Fibroblast of peridontal ligament (primary cell): ENCODE measurements at regions not wholly inside any gene's neighbourhood (a gene's known extent, or its start where the extent isn't known, plus 50 kb on each side); places are given as distances from the start of the nearest gene placed in this dataset.
A peak's percentile ranks its signal among the peaks of the same experiment; 100 is the strongest.
"Not testable (repeated sequence)": the region's sequence is repeated elsewhere in the genome, so short reads cannot be mapped to it uniquely, and the experiment has no call there.

Source experiments
- DNase-seq: peaks from one replicate; pipeline ENCODE4 v3.0.0-alpha.2; 2010; ENCODE audit errors: extremely low read depth

DNA sequence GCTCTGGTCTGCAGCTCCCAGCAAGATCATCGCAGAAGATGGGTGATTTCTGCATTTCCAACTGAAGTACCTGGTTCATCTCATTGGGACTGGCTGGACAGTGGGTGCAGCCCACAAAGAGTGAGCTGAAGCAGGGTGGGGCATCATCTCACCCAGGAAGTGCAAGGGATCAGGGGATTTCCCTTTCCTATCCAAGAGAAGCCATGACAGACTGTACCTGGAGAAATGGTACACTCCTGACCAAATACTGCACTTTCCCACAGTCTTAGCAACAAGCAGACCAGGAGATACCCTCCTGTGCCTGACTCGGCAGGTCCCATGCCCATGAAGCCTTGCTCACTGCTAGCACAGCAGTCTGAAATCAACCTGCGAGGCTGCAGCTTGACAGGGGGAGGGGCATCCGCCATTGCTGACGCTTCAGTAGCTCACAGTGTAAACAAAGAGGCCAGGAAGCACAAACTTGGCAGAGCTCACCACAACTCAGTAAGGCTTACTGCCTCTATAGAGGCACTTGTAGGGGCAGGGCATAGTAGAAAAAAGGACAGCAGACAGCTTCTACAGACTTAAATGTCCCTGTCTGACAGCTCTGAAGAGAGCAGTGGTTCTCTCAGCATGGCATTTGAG is 60.5 kb downstream of the AREG start:
- DNase-seq: peak; percentile 63

DNA sequence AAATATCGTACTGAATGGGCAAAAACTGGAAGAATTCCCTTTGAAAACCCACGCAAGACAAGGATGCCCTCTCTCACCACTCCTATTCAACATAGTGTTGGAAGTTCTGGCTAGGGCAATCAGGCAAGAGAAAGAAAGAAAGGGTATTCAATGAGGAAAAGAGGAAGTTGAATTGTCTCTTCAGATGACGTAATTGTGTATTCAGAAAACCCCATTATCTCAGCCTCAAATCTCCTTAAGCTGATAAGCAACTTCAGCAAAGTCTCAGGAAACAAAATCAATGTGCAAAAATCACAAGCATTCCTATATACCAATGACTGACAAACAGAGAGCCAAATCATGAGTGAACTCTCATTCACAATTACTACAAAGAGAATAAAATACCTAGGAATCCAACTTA is 64.4 kb downstream of the AREG start:
- DNase-seq: not testable (repeated sequence)

DNA sequence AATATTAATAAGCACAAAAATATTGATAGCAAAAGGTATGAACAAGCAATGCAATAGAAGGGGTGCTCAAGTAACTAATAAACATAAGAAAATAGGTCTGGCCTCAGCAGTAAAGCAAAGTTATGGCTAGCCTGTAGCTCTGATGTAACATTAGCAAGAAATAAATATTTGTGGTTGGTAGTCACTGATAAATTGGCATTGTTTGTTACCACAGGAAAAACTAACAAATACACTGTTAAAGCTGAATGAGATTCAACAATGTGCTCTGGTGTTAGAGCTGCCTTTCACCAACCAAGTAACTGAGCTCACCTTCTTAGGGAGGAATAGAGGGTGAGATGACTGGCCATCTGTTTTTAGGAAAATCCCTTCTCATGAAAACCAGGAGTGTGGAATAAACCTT is 71.4 kb downstream of the AREG start:
- no peak for DNase-seq

DNA sequence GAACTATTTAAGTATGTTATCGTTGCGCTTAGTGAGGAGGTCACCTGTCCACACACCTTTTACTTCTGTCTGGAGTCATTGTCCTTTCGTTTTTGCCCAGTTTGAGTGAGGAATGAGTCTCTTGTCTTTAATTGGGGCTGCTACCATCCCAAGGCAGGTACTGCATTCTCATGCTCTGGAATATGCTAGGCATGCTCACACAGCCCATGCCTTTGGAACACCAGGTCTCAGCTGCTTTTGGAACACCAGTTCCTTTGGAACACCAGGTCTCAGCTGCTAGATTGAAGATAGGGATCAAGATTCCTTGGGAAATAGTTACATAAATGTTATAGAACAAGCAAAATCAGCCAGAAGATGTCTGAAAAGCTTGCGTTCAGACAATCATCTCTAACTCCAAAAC is 73.1 kb downstream of the AREG start:
- DNase-seq: no peak

GRCh38 chr4:74522251-74522991 is 77.5 kb downstream of the AREG start:
- no peak for DNase-seq

GRCh38 chr4:74523096-74523495 is 78.2 kb downstream of the AREG start:
- no peak for DNase-seq

GRCh38 chr4:74524985-74525384 is 80.0 kb downstream of the AREG start:
- DNase-seq: no peak

GRCh38 chr4:74527049-74527448 is 82.1 kb downstream of the AREG start:
- no peak for DNase-seq

DNA sequence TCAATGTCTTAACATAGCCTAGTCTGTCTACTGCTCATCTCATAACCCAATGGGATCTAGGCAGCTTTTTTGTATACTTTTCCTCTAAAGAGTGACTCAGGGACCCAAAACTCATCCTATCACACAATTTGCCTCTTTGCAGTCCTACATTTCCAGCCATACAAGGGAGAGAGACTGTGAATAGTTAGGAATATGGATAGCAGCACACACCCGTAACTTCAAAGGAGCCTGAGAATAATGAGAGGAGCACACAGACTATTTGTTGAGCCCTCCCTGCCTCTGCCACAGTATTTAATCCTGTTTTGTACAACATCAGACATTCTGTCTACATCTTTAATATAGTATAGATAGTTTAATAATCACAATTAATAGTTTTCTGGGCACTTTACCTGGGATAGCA is 83.2 kb downstream of the AREG start:
- no peak for DNase-seq

DNA sequence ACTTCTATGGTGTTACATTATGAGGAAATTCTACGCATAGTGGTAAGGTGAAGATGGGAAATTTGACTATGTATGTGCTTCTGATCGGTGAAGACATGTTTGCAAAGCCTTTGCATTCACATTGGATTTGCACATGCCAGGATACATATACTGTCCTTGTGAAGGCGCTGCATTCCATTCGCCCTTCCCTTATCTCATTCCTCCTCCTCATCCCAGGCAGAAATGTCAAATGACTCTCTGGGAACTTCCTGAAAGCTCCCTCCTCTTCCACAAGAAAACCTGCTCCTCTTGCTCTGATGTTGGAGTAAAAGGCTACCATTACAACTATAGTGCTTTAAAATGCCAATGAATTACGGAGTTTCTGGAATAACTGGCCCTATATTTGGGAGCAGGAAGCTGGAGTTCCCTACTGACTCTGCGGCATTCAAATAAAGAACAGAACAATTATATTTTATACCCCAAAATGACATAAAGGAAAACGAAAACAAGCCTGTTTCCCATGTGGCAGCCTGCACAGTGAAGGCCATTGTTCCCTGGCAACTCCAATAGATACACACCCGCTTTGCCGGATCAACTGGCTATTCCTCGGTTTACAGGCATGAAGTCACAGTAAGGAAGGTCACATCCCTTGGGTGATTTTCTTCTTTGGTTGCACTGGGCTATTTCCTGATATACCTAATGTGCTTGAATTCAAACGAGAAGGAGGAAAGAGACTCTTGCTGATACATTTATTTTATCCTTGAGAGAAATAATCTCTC is 84.5 kb downstream of the AREG start:
- no peak for DNase-seq

DNA sequence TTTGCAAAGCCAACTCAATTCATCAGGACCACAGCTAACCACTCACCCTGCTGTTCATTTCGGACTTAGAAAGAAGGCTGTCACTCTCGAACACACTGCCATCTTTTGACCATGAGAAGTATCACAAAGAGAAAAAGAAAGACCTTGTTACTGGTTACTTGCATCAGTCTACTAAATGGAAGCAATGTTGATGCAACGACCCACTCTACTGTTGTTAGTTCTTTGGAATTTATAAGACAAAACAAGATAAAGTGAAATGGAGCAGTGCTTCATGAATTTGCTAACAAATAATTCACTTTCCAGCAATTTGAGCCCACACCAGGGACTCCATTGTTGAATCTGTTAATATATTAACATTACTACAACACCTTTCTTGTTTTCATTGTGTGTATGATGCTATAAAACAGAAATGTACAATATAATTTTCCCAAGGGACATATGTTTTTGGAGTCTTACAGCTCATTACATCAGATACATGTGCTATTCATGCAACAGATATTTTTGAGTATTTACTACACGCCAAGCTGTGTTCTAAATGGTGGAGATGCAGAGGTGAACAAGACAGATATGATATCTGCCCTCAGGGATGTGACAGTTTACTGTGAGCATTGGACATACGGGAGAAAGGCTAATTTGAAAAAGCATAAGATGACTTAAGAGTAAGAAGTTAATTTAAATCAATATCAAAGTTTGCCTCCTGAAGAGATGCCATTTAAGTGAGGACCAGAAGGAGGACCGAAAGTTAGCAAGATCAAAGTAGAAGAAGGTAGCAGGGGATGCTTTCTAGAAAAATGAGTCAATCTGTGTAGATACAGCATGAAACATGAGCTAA is 87.2 kb downstream of the AREG start:
- peak; percentile 99 for DNase-seq

DNA sequence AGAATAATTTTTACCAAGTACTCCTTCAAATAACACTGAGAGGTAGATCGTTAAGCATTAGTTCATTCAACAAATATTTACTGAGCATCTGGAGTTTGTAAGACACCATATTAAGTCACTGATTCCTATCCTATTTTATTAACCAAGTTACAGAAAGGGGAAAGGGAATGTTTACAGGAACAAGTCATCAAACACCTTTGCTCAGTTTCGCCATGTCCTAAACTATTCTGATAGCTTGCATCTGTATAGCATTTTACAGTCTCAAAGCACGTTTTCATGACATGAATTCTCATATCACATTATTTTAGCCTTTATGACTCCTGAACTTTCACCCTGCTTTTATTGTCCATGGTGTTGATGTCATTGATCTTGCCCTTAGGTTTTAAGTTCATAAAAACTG is 89.2 kb downstream of the AREG start:
- DNase-seq: no peak

- DNase-seq: peak; percentile 60
Measured at GRCh38 chr4:74534936-74535335, 90.0 kb downstream of the AREG start.

- no peak for DNase-seq
Measured at GRCh38 chr4:74535512-74535911, 90.6 kb downstream of the AREG start.

- peak; percentile 53 for DNase-seq
Measured at GRCh38 chr4:74536557-74536956, 91.6 kb downstream of the AREG start.

DNA sequence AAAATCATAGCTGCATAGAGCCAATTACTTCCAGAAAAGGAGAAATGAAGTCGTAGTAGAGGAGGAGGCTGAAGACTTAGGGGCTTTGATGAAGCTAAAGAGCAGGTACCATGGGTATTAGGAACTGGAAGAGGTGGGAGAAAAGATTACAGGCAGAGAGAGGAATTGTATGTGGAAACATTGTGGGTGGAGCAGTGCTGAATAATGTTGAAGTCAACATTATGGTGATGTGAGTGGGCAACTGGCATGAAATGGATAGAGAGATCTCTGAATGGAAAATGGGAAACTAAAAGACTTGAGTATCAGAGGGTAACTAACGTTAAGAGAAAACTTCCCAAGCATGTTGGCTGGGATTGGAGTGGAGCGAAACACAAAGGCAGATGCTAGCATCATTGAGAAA is 92.5 kb downstream of the AREG start:
- no peak for DNase-seq

GRCh38 chr4:74539044-74539790 is 94.3 kb downstream of the AREG start:
- DNase-seq: no peak

GRCh38 chr4:74540193-74540592 is 95.3 kb downstream of the AREG start:
- peak; percentile 76 for DNase-seq

GRCh38 chr4:74541667-74542066 is 96.7 kb downstream of the AREG start:
- no peak for DNase-seq

GRCh38 chr4:74543231-74543781 is 98.4 kb downstream of the AREG start:
- DNase-seq: no peak

DNA sequence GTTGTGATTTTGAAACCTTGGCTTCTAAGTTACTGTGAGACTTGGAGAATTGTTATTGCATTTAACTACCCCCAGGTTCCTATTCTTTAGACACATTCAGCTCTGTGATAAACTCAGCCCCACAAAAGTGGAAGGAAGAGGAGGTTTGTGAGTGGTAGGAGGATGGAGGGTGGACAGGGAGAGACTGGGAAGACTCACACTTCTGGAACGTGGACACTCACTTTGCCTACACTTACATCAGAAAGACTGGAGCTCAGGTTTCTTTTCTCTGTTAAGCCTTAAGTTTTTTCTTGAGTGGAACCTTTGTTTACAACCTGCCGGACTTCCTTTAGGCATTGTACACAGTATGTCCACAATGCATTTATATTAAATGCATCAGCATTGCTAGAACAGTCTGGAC is 99.0 kb downstream of the AREG start:
- peak; percentile 67 for DNase-seq
